H1 (cell line): ENCODE measurements at regions not wholly inside any gene's neighbourhood (a gene's known extent, or its start where the extent isn't known, plus 50 kb on each side); places are given as distances from the start of the nearest gene placed in this dataset.

Experiments
- CEBPB ChIP-seq: IDR thresholded peaks from 2 replicates; pipeline ENCODE4 v1.6.1; 2012; ENCODE audit warnings: low read depth, low read length
- RFX5 ChIP-seq: IDR thresholded peaks from 2 replicates; pipeline ENCODE4 v1.6.1; 2011; ENCODE audit warnings: low read depth, low read length, improper control_type of control experiment, borderline replicate concordance
- TAF7 ChIP-seq: optimal IDR thresholded peaks from 2 replicates; pipeline ENCODE3; 2011; ENCODE audit warnings: low read depth, mild to moderate bottlenecking, inconsistent platforms, low read length, moderate library complexity, borderline replicate concordance
- TF ChIP-seq, protein P1 (sequence below): IDR thresholded peaks from 2 replicates; pipeline ENCODE4 v1.6.1; 2012; ENCODE audit warnings: low read length, inconsistent platforms

DNA sequence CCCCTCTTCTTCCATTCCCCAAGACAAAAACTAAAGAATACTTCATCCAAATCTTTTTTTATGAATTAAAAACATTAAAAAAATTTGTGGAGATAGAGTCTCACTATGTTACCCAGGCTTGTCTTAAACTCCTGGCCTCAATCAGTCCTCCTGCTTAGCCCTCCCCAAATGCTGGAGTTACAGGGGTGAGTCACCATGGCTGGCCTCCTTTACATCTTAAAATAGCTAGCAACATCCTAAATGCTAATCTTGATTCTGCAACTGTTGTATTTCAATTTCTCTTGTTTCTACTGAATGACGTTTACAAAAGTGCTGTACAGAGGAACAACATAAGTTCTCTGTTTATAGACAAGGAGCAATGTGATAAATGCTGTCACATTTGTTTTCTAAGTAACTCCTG is 483.5 kb downstream of the ADGRL2 start (continued):
- TF ChIP-seq RFX5 (no peak), TAF7 (no peak), CEBPB (no peak)
- TF ChIP-seq, protein P1, sequence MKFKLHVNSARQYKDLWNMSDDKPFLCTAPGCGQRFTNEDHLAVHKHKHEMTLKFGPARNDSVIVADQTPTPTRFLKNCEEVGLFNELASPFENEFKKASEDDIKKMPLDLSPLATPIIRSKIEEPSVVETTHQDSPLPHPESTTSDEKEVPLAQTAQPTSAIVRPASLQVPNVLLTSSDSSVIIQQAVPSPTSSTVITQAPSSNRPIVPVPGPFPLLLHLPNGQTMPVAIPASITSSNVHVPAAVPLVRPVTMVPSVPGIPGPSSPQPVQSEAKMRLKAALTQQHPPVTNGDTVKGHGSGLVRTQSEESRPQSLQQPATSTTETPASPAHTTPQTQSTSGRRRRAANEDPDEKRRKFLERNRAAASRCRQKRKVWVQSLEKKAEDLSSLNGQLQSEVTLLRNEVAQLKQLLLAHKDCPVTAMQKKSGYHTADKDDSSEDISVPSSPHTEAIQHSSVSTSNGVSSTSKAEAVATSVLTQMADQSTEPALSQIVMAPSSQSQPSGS = no peak
